Endodermal cell (in vitro differentiated cells): ENCODE measurements at regions not wholly inside any gene's neighbourhood (a gene's known extent, or its start where the extent isn't known, plus 50 kb on each side); places are given as distances from the start of the nearest gene placed in this dataset.

Source experiments
- DNase-seq: peaks from one replicate; pipeline ENCODE4 v3.0.0-alpha.2; 2017
- H3K27ac ChIP-seq: 2 replicates; pipeline ENCODE4 v1.5.1; 2013; ENCODE audit warnings: mild to moderate bottlenecking, low read depth, low read length, moderate library complexity
- H3K27me3 ChIP-seq: 2 replicates; pipeline ENCODE4 v1.6.1; 2013; ENCODE audit warnings: mild to moderate bottlenecking, low read length, moderate library complexity; ENCODE audit not compliant: insufficient read depth, control insufficient read depth, poor library complexity, severe bottlenecking
- H3K36me3 ChIP-seq: 2 replicates; pipeline ENCODE4 v1.7.0; 2013; ENCODE audit warnings: mild to moderate bottlenecking, low read length, moderate library complexity; ENCODE audit not compliant: control insufficient read depth, insufficient read depth
- H3K4me1 ChIP-seq: one replicate; pipeline ENCODE4 v1.7.0; 2013; ENCODE audit warnings: low read length; ENCODE audit not compliant: control insufficient read depth, insufficient read depth
- H3K4me3 ChIP-seq: 2 replicates; pipeline ENCODE4 v1.5.1; 2013; ENCODE audit warnings: mild to moderate bottlenecking, low read length, moderate library complexity
- H3K9ac ChIP-seq: 2 replicates; pipeline ENCODE4 v1.6.1; 2013; ENCODE audit warnings: mild to moderate bottlenecking, low read length, moderate library complexity; ENCODE audit not compliant: poor library complexity, severe bottlenecking; ENCODE audit errors: extremely low read depth
- H3K9me3 ChIP-seq: 2 replicates; pipeline ENCODE4 v1.6.1; 2013; ENCODE audit warnings: mild to moderate bottlenecking, low read length, moderate library complexity; ENCODE audit not compliant: control insufficient read depth
- H3K27ac Mint-ChIP-seq: 2 replicates; pipeline ENCODE4 v1.8.0; 2020; ENCODE audit warnings: mixed read lengths
- H3K27me3 Mint-ChIP-seq: 2 replicates; pipeline ENCODE4 v1.8.0; 2021; ENCODE audit warnings: mild to moderate bottlenecking, mixed read lengths; ENCODE audit not compliant: insufficient read depth
- H3K36me3 Mint-ChIP-seq: 2 replicates; pipeline ENCODE4 v1.8.0; 2020; ENCODE audit warnings: low read depth, mixed read lengths
- H3K4me1 Mint-ChIP-seq: 2 replicates; pipeline ENCODE4 v1.8.0; 2020; ENCODE audit warnings: mixed read lengths
- H3K4me3 Mint-ChIP-seq: 2 replicates; pipeline ENCODE4 v1.8.0; 2020; ENCODE audit warnings: mild to moderate bottlenecking, moderate library complexity, mixed read lengths
- H3K9me3 Mint-ChIP-seq: 2 replicates; pipeline ENCODE4 v1.8.0; 2020; ENCODE audit warnings: mild to moderate bottlenecking, mixed read lengths
- CTCF ChIP-seq: fragments of 200-600 bp; sonication (generic); conservative IDR thresholded peaks from 2 replicates; pipeline ENCODE4 v1.5.0; 2021; ENCODE audit warnings: antibody characterized with exemption, mild to moderate bottlenecking
- WGBS, 2 experiments: methylation state at CpG; one replicate each; pipeline versions ENCODE4 v1.1.5 to v1.1.7; 2013; ENCODE audit warnings: missing lambda C conversion rate in 2 of 2, mixed read lengths in 1 of 2; ENCODE audit not compliant: insufficient coverage in 1 of 2, insufficient read length in 1 of 2; 5-methylcytosine and 5-hydroxymethylcytosine counted together

DNA sequence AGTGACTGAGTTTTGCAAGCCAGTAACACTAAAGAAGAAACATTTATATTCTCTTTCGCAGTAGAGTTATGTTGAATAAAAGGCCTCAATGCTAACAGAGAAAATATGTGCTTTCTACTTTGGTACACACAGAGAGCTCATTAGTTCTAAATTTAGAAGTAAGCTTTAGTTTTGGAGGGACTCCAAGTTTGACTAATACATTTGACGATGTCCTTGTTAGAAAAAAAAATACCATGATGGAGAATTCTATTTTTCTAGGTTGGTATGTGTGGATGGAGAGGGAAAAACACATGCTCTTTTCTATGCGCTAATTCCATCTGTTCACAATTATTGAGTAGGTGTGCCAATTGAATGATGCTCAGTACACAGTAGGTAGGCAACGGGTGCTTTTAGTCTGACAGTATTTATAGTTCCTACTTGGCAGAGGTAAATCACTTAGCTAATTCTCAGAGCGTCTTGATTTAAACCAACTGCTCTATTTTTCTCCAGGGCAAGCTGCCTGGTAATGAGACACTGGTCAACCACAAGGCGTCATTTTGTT is 327.2 kb upstream of the AKR1E2 start:
- Mint-ChIP-seq H3K36me3 (no peaks in the 10 kb centered on the region), H3K4me3 (no peak overlapping the region), H3K27ac (no peak overlapping the region), H3K4me1 (no peaks in the 10 kb centered on the region), H3K9me3 (no peaks in the 10 kb centered on the region), H3K27me3 (no peaks in the 10 kb centered on the region)
- WGBS, 2 experiments: 83 to 93% methylated on average over 3 to 6 of the region's 6 CpGs
- H3K4me1 ChIP-seq: no peaks in the 10 kb centered on the region
- no peak for TF ChIP-seq CTCF
- no peaks in the 10 kb centered on the region for H3K27me3 ChIP-seq
- H3K9me3 ChIP-seq: no peaks in the 10 kb centered on the region
- H3K4me3 ChIP-seq: no peak overlapping the region
- H3K9ac ChIP-seq: no peak overlapping the region
- no peak overlapping the region for H3K27ac ChIP-seq
- H3K36me3 ChIP-seq: no peaks in the 10 kb centered on the region
- no peak for DNase-seq

- no peak overlapping the region for H3K9ac ChIP-seq
- H3K27me3 ChIP-seq: no peaks in the 10 kb centered on the region
- H3K9me3 ChIP-seq: no peaks in the 10 kb centered on the region
- H3K4me3 Mint-ChIP-seq: no peak overlapping the region
- TF ChIP-seq CTCF: no peak
- H3K4me3 ChIP-seq: no peak overlapping the region
- no peak for DNase-seq
- no peak overlapping the region for H3K27ac ChIP-seq
- H3K4me1 Mint-ChIP-seq: no peaks in the 10 kb centered on the region
- H3K27ac Mint-ChIP-seq: no peak overlapping the region
- WGBS, 2 experiments: 90% methylated on average over 2 of the region's 2 CpGs; no CpG with 5 or more reads in 1 of the 2 experiments
- H3K36me3 Mint-ChIP-seq: no peaks in the 10 kb centered on the region
- no peaks in the 10 kb centered on the region for H3K27me3 Mint-ChIP-seq
- H3K4me1 ChIP-seq: no peaks in the 10 kb centered on the region
- no peaks in the 10 kb centered on the region for H3K9me3 Mint-ChIP-seq
- no peaks in the 10 kb centered on the region for H3K36me3 ChIP-seq
Measured at GRCh38 chr10:4494551-4494950, 331.5 kb upstream of the AKR1E2 start.

GRCh38 chr10:4492202-4492601 is 333.8 kb upstream of the AKR1E2 start:
- H3K36me3 ChIP-seq: no peaks in the 10 kb centered on the region
- no peaks in the 10 kb centered on the region for H3K27me3 ChIP-seq
- Mint-ChIP-seq H3K36me3 (no peaks in the 10 kb centered on the region), H3K9me3 (no peaks in the 10 kb centered on the region), H3K4me1 (no peaks in the 10 kb centered on the region), H3K27me3 (no peaks in the 10 kb centered on the region), H3K27ac (no peak overlapping the region), H3K4me3 (no peak overlapping the region)
- H3K9me3 ChIP-seq: no peaks in the 10 kb centered on the region
- 94 to 99% methylated on average over 5 to 6 of the region's 6 CpGs for WGBS, 2 experiments
- no peak overlapping the region for H3K4me3 ChIP-seq
- H3K27ac ChIP-seq: no peak overlapping the region
- no peaks in the 10 kb centered on the region for H3K4me1 ChIP-seq
- no peak for TF ChIP-seq CTCF
- no peak overlapping the region for H3K9ac ChIP-seq
- no peak for DNase-seq
